Activated T-helper 1 cell treated with Interleukin-2 at 50 U/mL for 16 hours (primary cell): ENCODE measurements at regions not wholly inside any gene's neighbourhood (a gene's known extent, or its start where the extent isn't known, plus 50 kb on each side); places are given as distances from the start of the nearest gene placed in this dataset.

Source experiments
- DNase-seq: peaks from one replicate; pipeline ENCODE4 v3.0.0-alpha.2; 2020; ENCODE audit warnings: low read depth

GRCh38 chr19:29372461-29372860, 153.3 kb upstream of the VSTM2B start:
- no peak for DNase-seq

- DNase-seq: no peak
Measured at GRCh38 chr19:29372921-29373797, 152.6 kb upstream of the VSTM2B start.

DNA sequence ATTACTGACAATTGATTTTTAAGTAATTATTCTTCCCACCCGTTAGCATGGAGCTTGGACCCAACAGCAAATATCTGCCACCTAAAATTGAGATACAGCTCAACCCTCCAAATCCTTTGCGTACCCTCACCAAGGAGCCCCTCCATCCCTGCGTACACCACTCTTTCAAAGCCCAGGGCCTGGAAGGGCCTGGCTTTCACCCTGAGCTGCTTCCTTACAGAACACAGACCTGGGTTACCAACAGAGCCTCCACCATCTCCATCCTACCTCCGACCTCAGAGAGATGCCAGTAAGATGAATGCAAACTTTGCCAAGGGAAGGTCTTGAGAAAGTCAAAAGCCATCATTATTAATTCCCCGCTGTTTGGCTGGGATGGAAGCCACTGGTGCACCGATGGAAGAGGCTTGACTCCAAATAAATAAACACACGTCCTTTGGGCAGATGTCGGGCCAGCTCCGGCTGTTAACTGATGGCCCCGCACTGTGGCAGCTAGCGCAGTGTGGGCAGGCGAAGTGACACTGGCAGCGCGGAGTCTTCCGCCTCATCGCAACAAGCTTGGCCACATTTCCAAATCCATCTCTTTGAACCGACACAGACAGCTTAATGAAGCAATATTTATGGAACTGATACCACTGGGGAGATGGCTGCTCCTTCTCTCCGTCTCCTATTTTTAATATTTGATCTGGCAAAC, 150.2 kb upstream of the VSTM2B start:
- no peak for DNase-seq

GRCh38 chr19:29376855-29377354, 148.9 kb upstream of the VSTM2B start:
- no peak for DNase-seq

GRCh38 chr19:29378126-29378525, 147.7 kb upstream of the VSTM2B start:
- no peak for DNase-seq

GRCh38 chr19:29378543-29379080, 147.2 kb upstream of the VSTM2B start:
- no peak for DNase-seq

GRCh38 chr19:29379257-29380021, 146.4 kb upstream of the VSTM2B start:
- no peak for DNase-seq

- DNase-seq: no peak
Measured at GRCh38 chr19:29380581-29380980, 145.2 kb upstream of the VSTM2B start.

DNA sequence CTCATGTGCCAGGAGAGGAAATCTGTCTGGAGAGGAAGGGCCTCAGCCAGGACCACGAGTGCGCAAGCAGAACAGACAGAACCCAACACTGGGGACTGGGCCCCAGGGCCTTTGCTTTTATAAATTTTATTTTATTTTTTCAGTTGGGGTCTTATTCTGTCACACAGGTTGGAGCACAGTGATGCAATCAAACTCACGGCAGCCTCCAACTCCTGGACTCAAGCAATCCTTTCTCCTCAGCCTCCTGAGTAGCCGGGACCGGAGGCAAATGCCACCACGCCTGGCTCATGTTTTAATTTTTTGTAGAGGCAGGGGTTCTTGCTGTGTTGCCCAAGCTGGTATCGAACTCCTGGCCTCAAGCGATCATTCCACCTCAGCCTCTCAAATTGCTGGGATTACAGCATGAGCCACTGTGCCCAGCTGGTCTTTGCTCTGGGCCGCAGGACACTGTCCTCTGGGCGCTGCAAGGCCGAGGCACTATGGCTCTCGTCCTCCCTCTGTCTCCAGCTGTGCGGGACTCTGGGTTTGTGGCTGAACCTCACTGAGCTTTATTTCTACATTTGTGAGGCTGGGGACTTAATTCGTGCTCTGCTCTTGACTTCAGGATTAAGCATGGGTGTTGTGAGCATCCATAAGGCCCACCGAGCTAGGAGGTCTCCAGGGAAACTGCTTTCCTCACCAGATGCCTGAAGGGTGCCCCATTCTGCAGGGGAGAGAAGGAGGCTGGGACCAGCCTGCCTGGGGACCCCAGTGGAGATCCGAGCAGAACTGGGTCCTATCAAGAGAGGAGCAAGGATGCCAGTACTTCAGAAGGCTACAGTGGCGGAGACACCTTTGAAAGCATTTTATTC, 144.2 kb upstream of the VSTM2B start:
- DNase-seq: no peak

DNA sequence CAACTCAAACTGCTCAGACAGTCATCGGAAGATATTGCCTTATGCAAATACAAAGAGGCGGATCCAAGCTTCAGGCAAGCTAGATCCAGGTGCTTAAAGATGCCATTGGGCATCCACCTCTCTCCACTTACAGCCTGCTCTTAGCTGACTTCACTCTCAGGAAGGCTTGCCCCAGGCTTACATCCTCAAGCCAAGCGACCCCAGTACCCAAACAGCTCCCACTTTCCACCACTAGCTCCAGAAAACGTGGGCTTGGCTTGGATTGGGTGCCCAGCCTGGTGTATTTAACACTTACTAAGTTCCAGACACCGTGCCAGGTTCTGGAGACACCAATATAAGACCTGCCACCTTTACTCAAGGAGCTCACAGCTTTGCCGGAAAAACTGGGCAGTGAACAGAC, 142.1 kb upstream of the VSTM2B start:
- DNase-seq: no peak

DNA sequence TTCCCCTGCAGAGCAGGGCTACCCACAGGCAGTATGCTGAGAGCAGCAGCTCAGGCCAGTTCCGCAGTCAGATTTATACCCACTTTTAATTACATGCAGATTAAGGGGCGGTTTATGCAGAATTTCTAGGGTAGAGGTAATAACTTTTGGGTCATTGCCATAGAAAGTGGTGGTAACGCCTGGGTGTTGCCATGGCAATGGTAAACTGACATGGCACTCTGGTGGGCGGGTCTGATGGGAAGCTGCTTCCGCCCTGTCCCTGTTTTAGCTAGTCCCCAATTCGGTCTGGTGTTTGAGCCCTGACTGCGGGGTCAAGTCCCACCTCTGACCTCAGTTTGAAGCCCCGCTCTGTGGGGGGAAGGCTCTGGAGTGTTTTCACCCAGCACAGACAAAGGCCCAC, 141.1 kb upstream of the VSTM2B start:
- DNase-seq: no peak

DNA sequence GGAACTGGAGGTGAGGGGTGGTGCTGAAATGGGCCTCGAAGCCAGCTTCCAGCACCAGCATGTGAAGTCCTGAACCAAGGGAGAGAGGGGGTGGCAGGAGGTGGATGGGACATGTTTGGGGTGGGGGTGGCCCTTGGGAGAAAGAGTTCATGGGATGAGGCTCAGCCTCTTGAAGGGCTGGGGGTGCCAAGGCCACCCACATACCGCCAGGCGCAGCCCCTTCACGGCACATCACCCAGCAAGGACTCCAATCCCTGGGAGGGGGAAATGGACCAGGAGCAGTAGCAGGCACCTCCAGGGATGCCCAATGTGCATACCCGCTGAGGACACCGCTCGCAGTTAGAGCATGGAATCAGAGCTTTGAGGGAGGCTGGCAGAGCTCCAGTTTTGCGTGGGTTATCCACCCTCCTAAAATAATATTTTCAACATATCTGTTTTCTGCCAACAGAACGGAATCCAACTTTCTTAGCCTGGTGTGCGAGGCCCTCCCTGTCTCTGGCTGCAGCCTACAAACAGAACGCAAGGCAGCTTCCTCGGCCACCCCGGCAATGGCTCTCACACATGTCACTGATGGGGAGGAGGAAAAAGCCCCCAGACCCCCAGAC, 140.5 kb upstream of the VSTM2B start:
- DNase-seq: no peak

GRCh38 chr19:29386970-29387369, 138.8 kb upstream of the VSTM2B start:
- DNase-seq: no peak

GRCh38 chr19:29387586-29387985, 138.2 kb upstream of the VSTM2B start:
- no peak for DNase-seq

- DNase-seq: no peak
Measured at GRCh38 chr19:29389495-29389894, 136.3 kb upstream of the VSTM2B start.

DNA sequence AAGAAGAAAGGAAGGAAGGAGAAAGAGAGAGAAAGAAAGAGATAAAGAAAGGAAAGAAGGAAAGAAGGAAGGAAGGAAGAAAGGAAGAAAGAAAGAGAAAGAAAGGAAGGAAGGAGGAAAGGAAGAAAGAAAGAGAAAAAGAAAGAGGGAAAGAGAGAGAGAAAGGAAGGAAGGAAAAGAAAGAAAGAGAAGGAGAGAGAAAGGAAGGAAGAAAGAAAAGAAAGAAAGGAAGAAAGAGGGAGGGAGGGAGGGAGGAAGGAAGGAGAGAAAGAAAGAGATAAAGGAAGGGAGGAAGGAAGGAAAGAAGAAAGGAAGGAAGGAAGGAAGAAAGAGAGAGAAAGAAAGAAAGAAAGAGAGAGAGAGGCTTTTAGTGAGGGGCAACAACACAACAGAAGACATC, 135.1 kb upstream of the VSTM2B start:
- no peak for DNase-seq

DNA sequence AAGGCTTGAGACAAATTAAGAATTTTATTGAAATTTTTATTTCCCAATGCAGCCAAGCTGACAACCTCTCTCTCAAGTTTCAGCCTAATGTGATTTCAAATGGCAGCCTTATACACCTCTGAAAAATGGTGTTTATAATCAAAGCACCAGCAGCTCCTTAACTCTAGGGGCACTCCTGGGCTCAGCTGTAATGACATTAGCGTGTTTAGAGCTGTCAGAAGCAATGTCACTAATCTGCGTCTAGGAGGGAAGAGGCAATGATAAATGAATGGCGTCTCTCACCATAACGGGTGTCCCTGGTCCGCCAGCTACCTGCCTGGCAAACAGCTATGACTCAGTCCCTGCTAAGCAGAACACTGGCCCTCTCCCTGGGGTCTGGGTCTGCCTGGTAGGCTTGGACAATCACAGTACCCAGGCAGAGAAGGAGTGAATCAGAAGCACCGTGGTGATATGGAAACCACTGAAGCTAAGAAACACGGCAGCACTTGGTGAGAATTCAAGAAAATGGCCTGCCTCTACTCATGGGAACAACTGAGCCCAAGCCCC, 131.8 kb upstream of the VSTM2B start:
- no peak for DNase-seq

DNA sequence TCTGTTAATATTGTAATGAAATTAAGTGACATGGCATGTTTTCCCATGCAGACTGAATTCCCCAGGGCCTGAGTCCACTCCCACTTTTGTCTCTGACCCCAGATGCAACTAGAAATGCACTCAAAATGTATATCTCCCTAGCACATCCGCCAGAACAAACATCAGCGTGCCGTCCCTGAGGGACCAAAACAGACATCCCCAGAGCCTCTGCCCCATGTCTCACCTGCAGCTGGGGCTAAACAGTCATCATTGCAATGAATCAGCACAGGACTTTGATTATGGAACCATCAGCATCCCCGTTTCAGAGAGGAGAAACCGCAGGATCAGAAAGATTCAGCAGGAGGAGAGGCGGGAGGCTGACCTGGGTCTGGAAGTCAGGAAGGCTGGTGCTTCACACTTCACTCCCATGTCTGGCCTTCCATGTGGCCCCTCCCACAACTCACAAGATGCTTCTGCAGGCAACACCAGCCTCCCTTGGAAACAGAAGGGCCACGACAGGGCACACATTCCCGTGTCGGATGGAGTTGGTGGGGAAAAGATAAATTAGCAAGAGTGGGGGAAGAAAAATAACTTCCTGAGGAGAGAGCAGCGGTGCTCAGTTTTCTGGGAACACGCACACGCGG, 130.6 kb upstream of the VSTM2B start:
- DNase-seq: no peak

- DNase-seq: no peak
Measured at GRCh38 chr19:29395734-29396414, 129.9 kb upstream of the VSTM2B start.

DNA sequence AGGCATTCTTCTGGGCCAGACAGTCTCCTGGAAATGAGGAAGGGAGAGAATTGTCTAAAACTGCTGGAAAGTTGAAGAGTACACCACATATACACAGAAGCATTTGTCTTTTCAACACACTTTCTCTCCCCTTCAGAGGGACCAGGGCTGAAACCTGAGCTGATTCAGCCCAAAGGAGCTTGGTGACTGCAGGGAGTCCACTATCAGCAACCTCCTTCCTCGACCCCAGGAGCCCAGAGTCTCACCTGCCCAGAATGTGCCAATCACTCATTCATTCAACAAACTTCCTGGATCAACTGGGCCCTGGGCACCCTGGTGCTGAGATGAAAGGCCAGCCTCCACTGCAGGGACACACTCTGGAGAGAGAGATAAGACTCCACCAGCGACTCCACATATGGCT, 128.9 kb upstream of the VSTM2B start:
- no peak for DNase-seq
